ENCODE measurements at regions not wholly inside any gene's neighbourhood (a gene's known extent, or its start where the extent isn't known, plus 50 kb on each side); places are given as distances from the start of the nearest gene placed in this dataset.

GRCh38 chr6:93801101-93801847 lies 381.9 kb upstream of the EPHA7 start:
- TF ChIP-seq EZH2 (optimal IDR thresholded peaks at IDR 0.05; ENCODE audit: low read depth, low read length) (no peak), CTCF (IDR thresholded peaks at IDR 0.05; ENCODE audit: low read length) (no peak)

All from MM.1S (cell line).